ENCODE measurements at regions not wholly inside any gene's neighbourhood (a gene's known extent, or its start where the extent isn't known, plus 50 kb on each side); places are given as distances from the start of the nearest gene placed in this dataset.
A peak's percentile ranks its signal among the peaks of the same experiment; 100 is the strongest.

- no peak overlapping the region for H3K4me2 ChIP-seq (ENCODE audit: extremely low read depth, insufficient read depth, low read length)
- no peaks in the 10 kb centered on the region for H3K27me3 ChIP-seq (ENCODE audit: control insufficient read depth, insufficient read depth, low read length)
- H3K9me3 ChIP-seq (ENCODE audit: control insufficient read depth, insufficient read depth, low read depth, low read length), result no peaks in the 10 kb centered on the region
- peak overlapping the region; percentile 22 for H3K27ac ChIP-seq (ENCODE audit: insufficient read depth, low read length)
- no peaks in the 10 kb centered on the region for H3K36me3 ChIP-seq (ENCODE audit: control insufficient read depth, insufficient read depth, low read length)
- no peaks in the 10 kb centered on the region for H3K79me2 ChIP-seq (ENCODE audit: control insufficient read depth, insufficient read depth, low read length)
- H3K4me3 ChIP-seq (replicated peaks in 1 of 4; ENCODE audit: control extremely low read depth in 1 of 4, insufficient read depth in 1 of 4, low read depth in 3 of 4, low read length in 4 of 4), result no peak overlapping the region
- peaks cover 14% of the 10 kb centered on the region for H3K4me1 ChIP-seq (ENCODE audit: control insufficient read depth, extremely low read depth, insufficient read depth, low read length)
- DNase-seq (ENCODE audit: low read depth in 2 of 2), result peak in 1 of 2 donors; percentile 55
- TF ChIP-seq CTCF (conservative IDR thresholded peaks at IDR 0.05 in 1 of 2, IDR thresholded peaks at IDR 0.05 in 1 of 2; ENCODE audit: low read depth in 1 of 2, low read length in 2 of 2) (no peak), EZH2 (IDR thresholded peaks at IDR 0.05; ENCODE audit: low read length, missing control alignments) (no peak)
- H4K20me1 ChIP-seq (ENCODE audit: control insufficient read depth, extremely low read depth, insufficient read depth, low read length), result no peaks in the 10 kb centered on the region
- no peak overlapping the region for H3K9ac ChIP-seq (ENCODE audit: insufficient read depth, low read length)
- no peak overlapping the region for H2AFZ ChIP-seq (ENCODE audit: low read length)
Measured at GRCh38 chr4:17188125-17188524, 289.7 kb upstream of the LDB2 start.

GRCh38 chr4:17187003-17187402 lies 288.6 kb upstream of the LDB2 start:
- no peak overlapping the region for H3K9ac ChIP-seq (ENCODE audit: insufficient read depth, low read length)
- DNase-seq (ENCODE audit: low read depth in 2 of 2), result peak in 1 of 2 donors; percentile 6

GRCh38 chr4:17182888-17183287 lies 284.4 kb upstream of the LDB2 start:
- Histone ChIP-seq H4K20me1 (ENCODE audit: control insufficient read depth, extremely low read depth, insufficient read depth, low read length) (no peaks in the 10 kb centered on the region), H3K4me2 (ENCODE audit: extremely low read depth, insufficient read depth, low read length) (no peak overlapping the region), H3K36me3 (ENCODE audit: control insufficient read depth, insufficient read depth, low read length) (no peaks in the 10 kb centered on the region), H3K79me2 (ENCODE audit: control insufficient read depth, insufficient read depth, low read length) (no peaks in the 10 kb centered on the region), H3K4me1 (ENCODE audit: control insufficient read depth, extremely low read depth, insufficient read depth, low read length) (no peaks in the 10 kb centered on the region), H3K27ac (ENCODE audit: insufficient read depth, low read length) (no peak overlapping the region), H3K4me3 (replicated peaks in 1 of 4; ENCODE audit: control extremely low read depth in 1 of 4, insufficient read depth in 1 of 4, low read depth in 3 of 4, low read length in 4 of 4) (no peak overlapping the region), H2AFZ (ENCODE audit: low read length) (no peak overlapping the region), H3K27me3 (ENCODE audit: control insufficient read depth, insufficient read depth, low read length) (no peaks in the 10 kb centered on the region), H3K9me3 (ENCODE audit: control insufficient read depth, insufficient read depth, low read depth, low read length) (no peaks in the 10 kb centered on the region), H3K9ac (ENCODE audit: insufficient read depth, low read length) (no peak overlapping the region)
- TF ChIP-seq CTCF (conservative IDR thresholded peaks at IDR 0.05 in 1 of 2, IDR thresholded peaks at IDR 0.05 in 1 of 2; ENCODE audit: low read depth in 1 of 2, low read length in 2 of 2), result no peak
- TF ChIP-seq EZH2 (IDR thresholded peaks at IDR 0.05; ENCODE audit: low read length, missing control alignments), result no peak
- DNase-seq (ENCODE audit: low read depth in 2 of 2), result no peak

More at GRCh38 chr4:17187003-17187402, 288.6 kb upstream of the LDB2 start:
- Histone ChIP-seq H2AFZ (ENCODE audit: low read length) (no peak overlapping the region), H3K9me3 (ENCODE audit: control insufficient read depth, insufficient read depth, low read depth, low read length) (no peaks in the 10 kb centered on the region), H4K20me1 (ENCODE audit: control insufficient read depth, extremely low read depth, insufficient read depth, low read length) (no peaks in the 10 kb centered on the region), H3K79me2 (ENCODE audit: control insufficient read depth, insufficient read depth, low read length) (no peaks in the 10 kb centered on the region), H3K27ac (ENCODE audit: insufficient read depth, low read length) (no peak overlapping the region), H3K36me3 (ENCODE audit: control insufficient read depth, insufficient read depth, low read length) (no peaks in the 10 kb centered on the region), H3K4me3 (replicated peaks in 1 of 4; ENCODE audit: control extremely low read depth in 1 of 4, insufficient read depth in 1 of 4, low read depth in 3 of 4, low read length in 4 of 4) (no peak overlapping the region), H3K4me1 (ENCODE audit: control insufficient read depth, extremely low read depth, insufficient read depth, low read length) (peaks cover 12% of the 10 kb centered on the region), H3K4me2 (ENCODE audit: extremely low read depth, insufficient read depth, low read length) (no peak overlapping the region), H3K27me3 (ENCODE audit: control insufficient read depth, insufficient read depth, low read length) (no peaks in the 10 kb centered on the region)
- TF ChIP-seq CTCF (conservative IDR thresholded peaks at IDR 0.05 in 1 of 2, IDR thresholded peaks at IDR 0.05 in 1 of 2; ENCODE audit: low read depth in 1 of 2, low read length in 2 of 2), result no peak
- TF ChIP-seq EZH2 (IDR thresholded peaks at IDR 0.05; ENCODE audit: low read length, missing control alignments), result no peak
